ENCODE measurements at regions not wholly inside any gene's neighbourhood (a gene's known extent, or its start where the extent isn't known, plus 50 kb on each side); places are given as distances from the start of the nearest gene placed in this dataset.
A peak's percentile ranks its signal among the peaks of the same experiment; 100 is the strongest.

GRCh38 chr2:48249631-48250473 is 64.6 kb upstream of the FOXN2 start (continued):
- TF ChIP-seq STAT6 (CRISPR knock-in tag; IDR thresholded peaks at IDR 0.05; ENCODE audit: borderline replicate concordance) (peak; percentile 30; the same call in 1 of the 2 replicates), ZMYM2 (CRISPR knock-in tag; IDR thresholded peaks at IDR 0.05) (no peak), ZNF547 (CRISPR knock-in tag; IDR thresholded peaks at IDR 0.05) (no peak), ZBTB34 (CRISPR knock-in tag; IDR thresholded peaks at IDR 0.05) (peak; percentile 67; the same call in 1 of the 2 replicates), HOXA5 (CRISPR knock-in tag; IDR thresholded peaks at IDR 0.05) (no peak), ZNF484 (CRISPR knock-in tag; IDR thresholded peaks at IDR 0.05; ENCODE audit: borderline replicate concordance, low read depth) (no peak), HIC2 (CRISPR knock-in tag; IDR thresholded peaks at IDR 0.05; ENCODE audit: low read depth) (no peak), ZNF577 (CRISPR knock-in tag; IDR thresholded peaks at IDR 0.05; ENCODE audit: borderline replicate concordance, low read depth) (no peak), ZNF878 (CRISPR knock-in tag; IDR thresholded peaks at IDR 0.05) (peak; percentile 85; the same call in 1 of the 2 replicates), CREBL2 (CRISPR knock-in tag; IDR thresholded peaks at IDR 0.05; ENCODE audit: borderline replicate concordance) (no peak), PLRG1 (conservative IDR thresholded peaks at IDR 0.05) (no peak), NFKB2 (CRISPR knock-in tag; IDR thresholded peaks at IDR 0.05; ENCODE audit: borderline replicate concordance) (no peak), DRAP1 (CRISPR knock-in tag; IDR thresholded peaks at IDR 0.05) (peak; percentile 54; the same call in 1 of the 2 replicates), NR2F6 (IDR thresholded peaks at IDR 0.05) (0 out of 2 replicates have a peak, but pooled peaks have one; percentile 7), NR2F6 (CRISPR knock-in tag; IDR thresholded peaks at IDR 0.05) (peak; percentile 68), ZBTB43 (CRISPR knock-in tag; conservative IDR thresholded peaks at IDR 0.05) (peak; percentile 56), MIER3 (CRISPR knock-in tag; IDR thresholded peaks at IDR 0.05; ENCODE audit: borderline replicate concordance) (peak; percentile 79; the same call in 1 of the 2 replicates), ZNF20 (CRISPR knock-in tag; IDR thresholded peaks at IDR 0.05) (peak; percentile 98), ETS1 (CRISPR knock-in tag; IDR thresholded peaks at IDR 0.05) (no peak), FOXA1 (IDR thresholded peaks at IDR 0.05) (no peak), FOXA1 (CRISPR knock-in tag; IDR thresholded peaks at IDR 0.05) (no peak; the same call in 1 of the 2 replicates)
